ENCODE measurements at regions not wholly inside any gene's neighbourhood (a gene's known extent, or its start where the extent isn't known, plus 50 kb on each side); places are given as distances from the start of the nearest gene placed in this dataset.

GRCh38 chr14:54140551-54140950, 183.9 kb upstream of the BMP4 start:
- H3K18ac ChIP-seq (ENCODE audit: low read length) = no peak overlapping the region
- H3K79me1 ChIP-seq (ENCODE audit: low read length) = no peaks in the 10 kb centered on the region
- H3K56ac ChIP-seq (ENCODE audit: low read length) = no peak overlapping the region
- no peak overlapping the region for H2AK5ac ChIP-seq (ENCODE audit: low read length)
- no peak overlapping the region for H3K27ac ChIP-seq (ENCODE audit: low read depth, low read length)
- H3K4me3 ChIP-seq (ENCODE audit: low read length) = no peak overlapping the region
- no peak for DNase-seq
- no peak overlapping the region for H3K9ac ChIP-seq (ENCODE audit: low read length)
- H4K5ac ChIP-seq (ENCODE audit: low read length) = no peak overlapping the region
- no peaks in the 10 kb centered on the region for H3K27me3 ChIP-seq (ENCODE audit: insufficient read depth, low read length, poor library complexity)
- H2BK15ac ChIP-seq (replicated peaks; ENCODE audit: low read depth) = no peak overlapping the region
- H3K4me2 ChIP-seq (ENCODE audit: low read length) = no peak overlapping the region
- no peak overlapping the region for H2BK120ac ChIP-seq (ENCODE audit: low read depth, low read length)
- no peak overlapping the region for H4K8ac ChIP-seq (ENCODE audit: low read depth, low read length)
- no peaks in the 10 kb centered on the region for H3K4me1 ChIP-seq (ENCODE audit: control insufficient read depth, low read depth, low read length)
- no CpG with 5 or more reads among the region's 1 CpG for WGBS (ENCODE audit: extremely low coverage, insufficient coverage, low lambda C conversion rate)
- H3K36me3 ChIP-seq (ENCODE audit: control insufficient read depth, insufficient read depth, low read length) = no peaks in the 10 kb centered on the region
- no peaks in the 10 kb centered on the region for H3K79me2 ChIP-seq (ENCODE audit: control insufficient read depth, insufficient read depth, low read length)
- no peak overlapping the region for H3K23ac ChIP-seq (ENCODE audit: low read length)
- no peak overlapping the region for H2BK5ac ChIP-seq (ENCODE audit: low read length)
- H3K4ac ChIP-seq (ENCODE audit: low read depth, low read length) = no peak overlapping the region

GRCh38 chr14:54146601-54147000, 190.0 kb upstream of the BMP4 start:
- Histone ChIP-seq H3K18ac (ENCODE audit: low read length) (no peak overlapping the region), H4K5ac (ENCODE audit: low read length) (no peak overlapping the region), H2BK15ac (replicated peaks; ENCODE audit: low read depth) (no peak overlapping the region), H2AK5ac (ENCODE audit: low read length) (no peak overlapping the region), H3K27me3 (ENCODE audit: insufficient read depth, low read length, poor library complexity) (no peaks in the 10 kb centered on the region), H4K8ac (ENCODE audit: low read depth, low read length) (no peak overlapping the region), H3K4me3 (ENCODE audit: low read length) (no peak overlapping the region), H3K56ac (ENCODE audit: low read length) (no peak overlapping the region), H3K4me1 (ENCODE audit: control insufficient read depth, low read depth, low read length) (no peaks in the 10 kb centered on the region), H3K4me2 (ENCODE audit: low read length) (no peak overlapping the region), H3K4ac (ENCODE audit: low read depth, low read length) (no peak overlapping the region), H2BK5ac (ENCODE audit: low read length) (no peak overlapping the region), H3K79me2 (ENCODE audit: control insufficient read depth, insufficient read depth, low read length) (no peaks in the 10 kb centered on the region), H2BK120ac (ENCODE audit: low read depth, low read length) (no peak overlapping the region), H3K23ac (ENCODE audit: low read length) (no peak overlapping the region), H3K36me3 (ENCODE audit: control insufficient read depth, insufficient read depth, low read length) (no peaks in the 10 kb centered on the region), H3K27ac (ENCODE audit: low read depth, low read length) (no peak overlapping the region), H3K9ac (ENCODE audit: low read length) (no peak overlapping the region), H3K79me1 (ENCODE audit: low read length) (no peaks in the 10 kb centered on the region)
- WGBS (ENCODE audit: extremely low coverage, insufficient coverage, low lambda C conversion rate) = no CpG with 5 or more reads among the region's 2 CpGs
- DNase-seq = no peak

- DNase-seq = peak; percentile 40
- Histone ChIP-seq H3K4me3 (ENCODE audit: low read length) (no peak overlapping the region), H3K79me2 (ENCODE audit: control insufficient read depth, insufficient read depth, low read length) (no peaks in the 10 kb centered on the region), H3K27me3 (ENCODE audit: insufficient read depth, low read length, poor library complexity) (no peaks in the 10 kb centered on the region), H3K4me1 (ENCODE audit: control insufficient read depth, low read depth, low read length) (no peaks in the 10 kb centered on the region), H2AK5ac (ENCODE audit: low read length) (no peak overlapping the region), H2BK120ac (ENCODE audit: low read depth, low read length) (no peak overlapping the region), H3K4ac (ENCODE audit: low read depth, low read length) (no peak overlapping the region), H3K36me3 (ENCODE audit: control insufficient read depth, insufficient read depth, low read length) (no peaks in the 10 kb centered on the region), H3K4me2 (ENCODE audit: low read length) (no peak overlapping the region), H4K5ac (ENCODE audit: low read length) (no peak overlapping the region), H3K18ac (ENCODE audit: low read length) (no peak overlapping the region), H3K27ac (ENCODE audit: low read depth, low read length) (no peak overlapping the region), H3K23ac (ENCODE audit: low read length) (no peak overlapping the region), H3K56ac (ENCODE audit: low read length) (no peak overlapping the region), H3K9ac (ENCODE audit: low read length) (no peak overlapping the region), H4K8ac (ENCODE audit: low read depth, low read length) (no peak overlapping the region), H2BK15ac (replicated peaks; ENCODE audit: low read depth) (no peak overlapping the region), H3K79me1 (ENCODE audit: low read length) (no peaks in the 10 kb centered on the region), H2BK5ac (ENCODE audit: low read length) (no peak overlapping the region)
- WGBS (ENCODE audit: extremely low coverage, insufficient coverage, low lambda C conversion rate) = no CpG with 5 or more reads among the region's 2 CpGs
Measured at GRCh38 chr14:54147282-54147681, 190.7 kb upstream of the BMP4 start.

GRCh38 chr14:54147758-54148157, 191.1 kb upstream of the BMP4 start:
- Histone ChIP-seq H3K18ac (ENCODE audit: low read length) (no peak overlapping the region), H3K4me2 (ENCODE audit: low read length) (no peak overlapping the region), H4K8ac (ENCODE audit: low read depth, low read length) (no peak overlapping the region), H3K23ac (ENCODE audit: low read length) (no peak overlapping the region), H2BK15ac (replicated peaks; ENCODE audit: low read depth) (no peak overlapping the region), H3K9ac (ENCODE audit: low read length) (no peak overlapping the region), H2BK5ac (ENCODE audit: low read length) (no peak overlapping the region), H3K79me1 (ENCODE audit: low read length) (no peaks in the 10 kb centered on the region), H3K56ac (ENCODE audit: low read length) (no peak overlapping the region), H2AK5ac (ENCODE audit: low read length) (no peak overlapping the region), H3K36me3 (ENCODE audit: control insufficient read depth, insufficient read depth, low read length) (no peaks in the 10 kb centered on the region), H4K5ac (ENCODE audit: low read length) (no peak overlapping the region), H3K27ac (ENCODE audit: low read depth, low read length) (no peak overlapping the region), H3K4me3 (ENCODE audit: low read length) (no peak overlapping the region), H3K4ac (ENCODE audit: low read depth, low read length) (no peak overlapping the region), H3K79me2 (ENCODE audit: control insufficient read depth, insufficient read depth, low read length) (no peaks in the 10 kb centered on the region), H3K27me3 (ENCODE audit: insufficient read depth, low read length, poor library complexity) (no peaks in the 10 kb centered on the region), H3K4me1 (ENCODE audit: control insufficient read depth, low read depth, low read length) (no peaks in the 10 kb centered on the region), H2BK120ac (ENCODE audit: low read depth, low read length) (no peak overlapping the region)
- WGBS (ENCODE audit: extremely low coverage, insufficient coverage, low lambda C conversion rate) = no CpG with 5 or more reads among the region's 3 CpGs
- DNase-seq = no peak

- no peak overlapping the region for H2BK15ac ChIP-seq (replicated peaks; ENCODE audit: low read depth)
- H3K9ac ChIP-seq (ENCODE audit: low read length) = no peak overlapping the region
- no peak overlapping the region for H3K4me2 ChIP-seq (ENCODE audit: low read length)
- H3K56ac ChIP-seq (ENCODE audit: low read length) = no peak overlapping the region
- H3K27me3 ChIP-seq (ENCODE audit: insufficient read depth, low read length, poor library complexity) = no peaks in the 10 kb centered on the region
- H4K5ac ChIP-seq (ENCODE audit: low read length) = no peak overlapping the region
- H2BK120ac ChIP-seq (ENCODE audit: low read depth, low read length) = no peak overlapping the region
- H3K4ac ChIP-seq (ENCODE audit: low read depth, low read length) = no peak overlapping the region
- no CpG with 5 or more reads among the region's 3 CpGs for WGBS (ENCODE audit: extremely low coverage, insufficient coverage, low lambda C conversion rate)
- H3K79me1 ChIP-seq (ENCODE audit: low read length) = no peaks in the 10 kb centered on the region
- H3K4me1 ChIP-seq (ENCODE audit: control insufficient read depth, low read depth, low read length) = no peaks in the 10 kb centered on the region
- H2BK5ac ChIP-seq (ENCODE audit: low read length) = no peak overlapping the region
- no peak overlapping the region for H3K4me3 ChIP-seq (ENCODE audit: low read length)
- no peak overlapping the region for H3K27ac ChIP-seq (ENCODE audit: low read depth, low read length)
- no peak overlapping the region for H3K23ac ChIP-seq (ENCODE audit: low read length)
- no peak overlapping the region for H2AK5ac ChIP-seq (ENCODE audit: low read length)
- no peak overlapping the region for H3K18ac ChIP-seq (ENCODE audit: low read length)
- H4K8ac ChIP-seq (ENCODE audit: low read depth, low read length) = no peak overlapping the region
- H3K36me3 ChIP-seq (ENCODE audit: control insufficient read depth, insufficient read depth, low read length) = no peaks in the 10 kb centered on the region
- peak; percentile 7 for DNase-seq
- H3K79me2 ChIP-seq (ENCODE audit: control insufficient read depth, insufficient read depth, low read length) = no peaks in the 10 kb centered on the region
Measured at GRCh38 chr14:54148251-54148650, 191.6 kb upstream of the BMP4 start.

- no peak overlapping the region for H3K18ac ChIP-seq (ENCODE audit: low read length)
- no peak overlapping the region for H2BK5ac ChIP-seq (ENCODE audit: low read length)
- no peaks in the 10 kb centered on the region for H3K27me3 ChIP-seq (ENCODE audit: insufficient read depth, low read length, poor library complexity)
- no peaks in the 10 kb centered on the region for H3K4me1 ChIP-seq (ENCODE audit: control insufficient read depth, low read depth, low read length)
- H3K79me2 ChIP-seq (ENCODE audit: control insufficient read depth, insufficient read depth, low read length) = no peaks in the 10 kb centered on the region
- no peak for DNase-seq
- H3K23ac ChIP-seq (ENCODE audit: low read length) = no peak overlapping the region
- H3K79me1 ChIP-seq (ENCODE audit: low read length) = no peaks in the 10 kb centered on the region
- H3K27ac ChIP-seq (ENCODE audit: low read depth, low read length) = no peak overlapping the region
- H3K4me2 ChIP-seq (ENCODE audit: low read length) = no peak overlapping the region
- WGBS (ENCODE audit: extremely low coverage, insufficient coverage, low lambda C conversion rate) = no CpG with 5 or more reads among the region's 8 CpGs
- H3K4ac ChIP-seq (ENCODE audit: low read depth, low read length) = no peak overlapping the region
- H3K36me3 ChIP-seq (ENCODE audit: control insufficient read depth, insufficient read depth, low read length) = no peaks in the 10 kb centered on the region
- no peak overlapping the region for H3K9ac ChIP-seq (ENCODE audit: low read length)
- H2AK5ac ChIP-seq (ENCODE audit: low read length) = no peak overlapping the region
- no peak overlapping the region for H2BK120ac ChIP-seq (ENCODE audit: low read depth, low read length)
- no peak overlapping the region for H4K5ac ChIP-seq (ENCODE audit: low read length)
- no peak overlapping the region for H4K8ac ChIP-seq (ENCODE audit: low read depth, low read length)
- no peak overlapping the region for H2BK15ac ChIP-seq (replicated peaks; ENCODE audit: low read depth)
- H3K4me3 ChIP-seq (ENCODE audit: low read length) = no peak overlapping the region
- no peak overlapping the region for H3K56ac ChIP-seq (ENCODE audit: low read length)
Measured at GRCh38 chr14:54152351-54152750, 195.7 kb upstream of the BMP4 start.
